Esophagus muscularis mucosa (tissue), 4 donors: ENCODE measurements at regions not wholly inside any gene's neighbourhood (a gene's known extent, or its start where the extent isn't known, plus 50 kb on each side); places are given as distances from the start of the nearest gene placed in this dataset.
"Not testable (repeated sequence)": the region's sequence is repeated elsewhere in the genome, so short reads cannot be mapped to it uniquely, and the experiment has no call there.

Source experiments
- DNase-seq: peaks from one replicate; pipeline ENCODE4 v3.0.0-alpha.2; 2017; ENCODE audit errors: extremely low spot score
- H3K27ac ChIP-seq, 4 donors: fragments of 200-600 bp; sonication (generic); replicated peaks in 1 of 4; 1 replicate in 3 of 4; 2 replicates in 1 of 4; pipeline ENCODE4 v1.5.1; 2016 to 2019; ENCODE audit warnings: mild to moderate bottlenecking in 1 of 4
- H3K27me3 ChIP-seq, 4 donors: fragments of 200-600 bp; sonication (generic); one replicate each; pipeline versions ENCODE4 v1.5.1 to v1.6.0; 2016 to 2019
- H3K36me3 ChIP-seq, 4 donors: fragments of 200-600 bp; sonication (generic); one replicate each; pipeline ENCODE4 v1.5.1; 2016 to 2019
- H3K4me1 ChIP-seq, 4 donors: fragments of 200-600 bp; sonication (generic); one replicate each; pipeline ENCODE4 v1.5.1; 2016 to 2019
- H3K4me3 ChIP-seq, 4 donors: fragments of 200-600 bp; sonication (generic); 1 replicate in 2 of 4; 2 replicates in 2 of 4; pipeline ENCODE4 v1.5.1; 2016 to 2019; ENCODE audit warnings: mild to moderate bottlenecking in 4 of 4, moderate library complexity in 1 of 4
- H3K9me3 ChIP-seq, 4 donors: fragments of 200-600 bp; sonication (generic); 1 replicate in 3 of 4; 2 replicates in 1 of 4; pipeline ENCODE4 v1.5.1; 2016 to 2019
- EP300 ChIP-seq: sonication (generic); formaldehyde crosslinking; IDR thresholded peaks from one replicate; pipeline ENCODE4 v1.6.1; 2017; ENCODE audit warnings: antibody characterized with exemption
- POLR2A ChIP-seq: fragments of 450-650 bp; IDR thresholded peaks from one replicate; pipeline ENCODE4 v1.6.1; 2017; ENCODE audit warnings: antibody characterized with exemption, moderate library complexity, mild to moderate bottlenecking, low read depth
- POLR2AphosphoS5 ChIP-seq, 2 donors: sonication (generic); formaldehyde crosslinking; IDR thresholded peaks; one replicate each; pipeline ENCODE4 v1.6.1; 2017; ENCODE audit warnings: antibody characterized with exemption in 2 of 2
- WGBS: methylation state at CpG from one replicate; pipeline ENCODE4 v1.1.5; 2018; 5-methylcytosine and 5-hydroxymethylcytosine counted together
- intact Hi-C: fragments of 100-400 bp; cut with DNase I; formaldehyde crosslinking; loops from one replicate; pipeline ENCODE4 v1.15.1; 2023
- TF ChIP-seq, protein P1 (sequence below), 3 experiments: fragments of 200-600 bp in 2 of 3; fragments of 450-650 bp in 1 of 3; sonication (generic) in 2 of 3; IDR thresholded peaks; one replicate each; pipeline ENCODE4 v1.5.1; 2017 to 2019; ENCODE audit warnings: antibody characterized with exemption in 3 of 3, mild to moderate bottlenecking in 2 of 3, moderate library complexity in 1 of 3

DNA sequence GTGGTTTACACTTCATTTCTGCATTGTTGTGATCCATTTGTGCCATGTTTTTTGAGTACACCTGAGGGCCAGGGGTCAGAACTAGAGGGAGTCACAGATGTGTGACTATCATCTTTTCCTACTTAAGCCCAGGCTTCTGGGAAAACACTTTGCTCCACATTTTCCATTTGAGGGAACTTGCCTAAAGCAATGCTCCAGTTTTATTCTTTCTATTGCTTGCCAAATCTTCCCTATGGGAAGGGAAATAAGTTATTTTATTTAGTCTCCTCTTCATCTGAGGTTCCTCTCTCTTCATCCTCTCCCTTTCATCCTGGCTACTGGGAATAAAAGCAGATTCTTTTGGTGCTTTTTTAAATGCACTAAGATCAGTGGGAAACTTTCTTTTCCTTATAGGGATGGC, 179.9 kb upstream of the PRSS58 start:
- TF ChIP-seq POLR2AphosphoS5 (IDR thresholded peaks at IDR 0.05) (no peak), POLR2A (no peak), EP300 (no peak)
- TF ChIP-seq, protein P1, sequence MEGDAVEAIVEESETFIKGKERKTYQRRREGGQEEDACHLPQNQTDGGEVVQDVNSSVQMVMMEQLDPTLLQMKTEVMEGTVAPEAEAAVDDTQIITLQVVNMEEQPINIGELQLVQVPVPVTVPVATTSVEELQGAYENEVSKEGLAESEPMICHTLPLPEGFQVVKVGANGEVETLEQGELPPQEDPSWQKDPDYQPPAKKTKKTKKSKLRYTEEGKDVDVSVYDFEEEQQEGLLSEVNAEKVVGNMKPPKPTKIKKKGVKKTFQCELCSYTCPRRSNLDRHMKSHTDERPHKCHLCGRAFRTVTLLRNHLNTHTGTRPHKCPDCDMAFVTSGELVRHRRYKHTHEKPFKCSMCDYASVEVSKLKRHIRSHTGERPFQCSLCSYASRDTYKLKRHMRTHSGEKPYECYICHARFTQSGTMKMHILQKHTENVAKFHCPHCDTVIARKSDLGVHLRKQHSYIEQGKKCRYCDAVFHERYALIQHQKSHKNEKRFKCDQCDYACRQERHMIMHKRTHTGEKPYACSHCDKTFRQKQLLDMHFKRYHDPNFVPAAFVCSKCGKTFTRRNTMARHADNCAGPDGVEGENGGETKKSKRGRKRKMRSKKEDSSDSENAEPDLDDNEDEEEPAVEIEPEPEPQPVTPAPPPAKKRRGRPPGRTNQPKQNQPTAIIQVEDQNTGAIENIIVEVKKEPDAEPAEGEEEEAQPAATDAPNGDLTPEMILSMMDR (IDR thresholded peaks at IDR 0.05): no peak
- H3K36me3 ChIP-seq: no peaks in the 10 kb centered on the region
- no peak overlapping the region for H3K27ac ChIP-seq
- DNase-seq: no peak
- intact Hi-C loops: no loop called here
- H3K9me3 ChIP-seq: no peaks in the 10 kb centered on the region
- H3K4me3 ChIP-seq: no peak overlapping the region
- H3K27me3 ChIP-seq: peaks cover 0 to 5% (median 0%) of the 10 kb centered on the region in 4 donors
- H3K4me1 ChIP-seq: no peaks in the 10 kb centered on the region

DNA sequence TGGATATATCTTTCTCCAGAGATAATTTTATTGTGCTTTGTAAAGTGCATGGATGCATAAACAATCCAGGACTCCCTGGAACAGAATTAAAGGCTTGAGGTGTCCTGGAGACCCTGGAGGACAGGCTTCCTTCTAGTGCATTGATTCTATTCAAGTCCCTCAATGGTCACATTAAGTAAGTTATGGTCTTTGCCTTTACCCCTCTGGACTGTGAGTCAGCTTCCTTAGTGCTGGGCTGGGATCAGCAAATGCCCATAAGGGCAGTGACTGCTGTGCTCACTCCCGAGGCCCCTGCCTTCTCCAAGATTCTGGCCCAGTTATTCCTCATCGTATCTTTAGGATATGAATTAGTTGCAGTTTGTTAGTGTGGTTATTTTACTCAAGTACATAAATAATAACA, 178.7 kb upstream of the PRSS58 start:
- no peak overlapping the region for H3K27ac ChIP-seq
- no peaks in the 10 kb centered on the region for H3K9me3 ChIP-seq
- no peak for DNase-seq
- no peaks in the 10 kb centered on the region for H3K36me3 ChIP-seq
- 70% methylated on average over 2 of the region's 2 CpGs for WGBS
- no peaks in the 10 kb centered on the region for H3K4me1 ChIP-seq
- intact Hi-C loops: no loop called here
- no peak overlapping the region for H3K4me3 ChIP-seq
- peaks cover 0 to 5% (median 0%) of the 10 kb centered on the region in 4 donors for H3K27me3 ChIP-seq
- TF ChIP-seq EP300: no peak
- TF ChIP-seq, protein P1 (IDR thresholded peaks at IDR 0.05): no peak
- TF ChIP-seq POLR2AphosphoS5 (IDR thresholded peaks at IDR 0.05): no peak
- no peak for TF ChIP-seq POLR2A

DNA sequence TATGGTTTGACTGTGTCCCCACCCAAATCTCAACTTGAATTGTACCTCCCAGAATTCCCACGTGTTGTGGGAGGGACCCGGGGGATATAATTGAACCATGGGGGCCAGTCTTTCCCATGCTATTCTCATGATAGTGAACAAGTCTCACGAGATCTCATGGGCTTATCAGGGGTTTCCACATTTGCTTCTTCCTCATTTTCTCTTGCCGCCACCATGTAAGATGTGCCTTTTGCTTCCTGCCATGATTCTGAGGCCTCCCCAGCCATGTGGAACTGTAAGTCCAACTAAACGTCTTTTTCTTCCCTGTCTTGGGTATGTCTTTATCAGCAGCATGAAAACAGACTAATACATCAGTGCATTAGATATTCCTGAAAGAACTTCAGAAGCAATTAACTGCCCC, 177.7 kb upstream of the PRSS58 start:
- H3K9me3 ChIP-seq, H3K27me3 ChIP-seq, H3K36me3 ChIP-seq, H3K4me3 ChIP-seq, intact Hi-C loops, H3K27ac ChIP-seq, DNase-seq, H3K4me1 ChIP-seq: not testable (repeated sequence)
- 84% methylated on average over 5 of the region's 5 CpGs for WGBS

DNA sequence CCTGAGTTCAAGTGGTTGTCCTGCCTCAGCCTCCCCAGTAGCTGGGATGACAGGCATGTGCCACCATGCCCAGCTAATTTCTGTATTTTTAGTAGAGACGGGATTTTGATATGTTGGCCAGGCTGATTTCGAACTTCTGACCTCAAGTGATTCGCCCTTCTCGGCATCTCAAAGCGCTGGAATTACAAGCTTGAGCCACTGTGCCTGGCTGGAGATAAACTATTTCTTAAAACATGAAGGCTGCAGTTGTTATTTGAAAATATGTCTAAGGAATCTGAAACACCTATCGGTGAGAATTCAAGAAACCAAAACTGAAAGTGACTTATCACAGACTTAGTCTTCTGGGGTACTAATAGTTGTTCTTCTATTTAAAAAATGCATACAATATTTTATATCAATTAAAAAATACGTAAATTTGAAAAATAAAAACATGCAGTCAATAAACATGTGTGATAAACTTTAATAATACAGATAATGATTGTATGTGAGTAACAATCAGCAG, 176.9 kb upstream of the PRSS58 start:
- no peaks in the 10 kb centered on the region for H3K4me1 ChIP-seq
- H3K9me3 ChIP-seq: no peaks in the 10 kb centered on the region
- TF ChIP-seq POLR2AphosphoS5 (IDR thresholded peaks at IDR 0.05): no peak
- no peak for TF ChIP-seq EP300
- TF ChIP-seq POLR2A: no peak
- TF ChIP-seq, protein P1 (IDR thresholded peaks at IDR 0.05): no peak
- no peaks in the 10 kb centered on the region for H3K36me3 ChIP-seq
- no peak overlapping the region for H3K4me3 ChIP-seq
- 83% methylated on average over 7 of the region's 7 CpGs for WGBS
- H3K27ac ChIP-seq: no peak overlapping the region
- H3K27me3 ChIP-seq: peaks cover 0 to 5% (median 0%) of the 10 kb centered on the region in 4 donors
- DNase-seq: no peak
- intact Hi-C loops: no loop called here

DNA sequence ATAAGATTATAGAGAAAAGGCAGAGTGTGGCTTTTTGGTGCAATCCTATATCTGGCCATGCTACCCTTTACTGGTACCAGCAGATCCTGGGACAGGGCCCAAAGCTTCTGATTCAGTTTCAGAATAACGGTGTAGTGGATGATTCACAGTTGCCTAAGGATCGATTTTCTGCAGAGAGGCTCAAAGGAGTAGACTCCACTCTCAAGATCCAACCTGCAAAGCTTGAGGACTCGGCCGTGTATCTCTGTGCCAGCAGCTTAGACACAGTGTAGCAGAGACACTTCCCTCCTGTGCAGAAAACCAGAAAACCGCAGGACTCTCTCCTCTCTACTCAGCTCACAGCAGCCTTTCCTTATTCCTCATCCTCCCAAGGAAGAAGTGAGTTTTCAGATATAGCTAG, 176.3 kb upstream of the PRSS58 start:
- intact Hi-C loops: not testable (repeated sequence)
- WGBS: 85% methylated on average over 5 of the region's 5 CpGs

DNA sequence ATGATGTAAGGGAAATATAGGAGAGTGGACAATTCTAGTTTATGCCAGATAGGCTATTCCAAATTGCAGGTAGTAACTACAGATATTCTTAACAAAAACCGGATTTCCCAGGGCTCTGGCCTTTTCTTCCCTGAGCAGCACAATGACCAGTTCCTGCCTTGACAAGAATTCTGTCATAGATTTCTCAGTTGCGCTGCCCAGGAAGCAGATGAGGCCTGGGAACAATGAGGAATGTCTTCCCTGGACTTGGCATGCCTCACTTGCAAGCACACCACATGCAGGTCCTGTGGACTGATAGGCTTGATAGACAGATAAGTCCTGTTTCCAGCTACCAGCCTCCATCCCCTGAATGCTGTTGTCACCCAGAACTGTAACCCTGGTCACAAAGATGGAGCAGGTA, 174.5 kb upstream of the PRSS58 start:
- WGBS: 73% methylated on average over 2 of the region's 2 CpGs
- DNase-seq: no peak
- Histone ChIP-seq H3K9me3 (no peaks in the 10 kb centered on the region), H3K36me3 (no peaks in the 10 kb centered on the region), H3K27me3 (no peaks in the 10 kb centered on the region), H3K4me3 (no peak overlapping the region), H3K4me1 (no peaks in the 10 kb centered on the region), H3K27ac (no peak overlapping the region)
- TF ChIP-seq POLR2A: no peak
- TF ChIP-seq, protein P1 (IDR thresholded peaks at IDR 0.05): no peak
- TF ChIP-seq POLR2AphosphoS5 (IDR thresholded peaks at IDR 0.05): no peak
- TF ChIP-seq EP300: no peak
- intact Hi-C loops: no loop called here

More for the DNA sequence above, 176.3 kb upstream of the PRSS58 start:
- not testable (repeated sequence) for H3K27ac ChIP-seq, H3K36me3 ChIP-seq, H3K9me3 ChIP-seq, H3K4me3 ChIP-seq, DNase-seq, H3K4me1 ChIP-seq, H3K27me3 ChIP-seq
